Endometrium (tissue), 2 donors: ENCODE measurements at regions not wholly inside any gene's neighbourhood (a gene's known extent, or its start where the extent isn't known, plus 50 kb on each side); places are given as distances from the start of the nearest gene placed in this dataset.

ENCODE experiments used
- FAIRE-seq: peaks from 2 replicates; lab custom pipeline; 2012; peaks lifted over from hg19 to GRCh38; lab: Jason Lieb, UNC
- donor health status: control.
- donor health status: control.

- no peak for FAIRE-seq
These were observed 126.2 kb downstream of the TMEM18 start for GRCh38 chr2:550860-551567.

GRCh38 chr2:545711-546650 is 131.2 kb downstream of the TMEM18 start:
- FAIRE-seq: no peak

GRCh38 chr2:545228-545627 is 132.0 kb downstream of the TMEM18 start:
- no peak for FAIRE-seq

GRCh38 chr2:538646-539045 is 138.6 kb downstream of the TMEM18 start:
- FAIRE-seq: no peak

- FAIRE-seq: no peak
These were observed 142.0 kb downstream of the TMEM18 start for GRCh38 chr2:535222-535621.

GRCh38 chr2:529852-530251 is 147.4 kb downstream of the TMEM18 start:
- FAIRE-seq: no peak

GRCh38 chr2:529424-529823 is 147.8 kb downstream of the TMEM18 start:
- FAIRE-seq: no peak

- no peak for FAIRE-seq
These were observed 149.6 kb downstream of the TMEM18 start for GRCh38 chr2:527581-527980.

GRCh38 chr2:526918-527317 is 150.3 kb downstream of the TMEM18 start:
- no peak for FAIRE-seq

- FAIRE-seq: no peak
These were observed 151.6 kb downstream of the TMEM18 start for GRCh38 chr2:525611-526010.

- FAIRE-seq: no peak
These were observed 152.2 kb downstream of the TMEM18 start for GRCh38 chr2:525021-525420.

- no peak for FAIRE-seq
These were observed 152.8 kb downstream of the TMEM18 start for GRCh38 chr2:524442-524841.

- no peak for FAIRE-seq
These were observed 153.4 kb downstream of the TMEM18 start for GRCh38 chr2:523698-524270.

- no peak for FAIRE-seq
These were observed 154.4 kb downstream of the TMEM18 start for GRCh38 chr2:522776-523175.

- no peak for FAIRE-seq
These were observed 155.2 kb downstream of the TMEM18 start for GRCh38 chr2:521853-522530.

GRCh38 chr2:520663-521340 is 156.4 kb downstream of the TMEM18 start:
- FAIRE-seq: no peak

- FAIRE-seq: no peak
These were observed 160.3 kb downstream of the TMEM18 start for GRCh38 chr2:516944-517343.

- FAIRE-seq: no peak
These were observed 161.1 kb downstream of the TMEM18 start for GRCh38 chr2:516131-516530.

GRCh38 chr2:515441-516127 is 161.6 kb downstream of the TMEM18 start:
- no peak for FAIRE-seq

- no peak for FAIRE-seq
These were observed 163.1 kb downstream of the TMEM18 start for GRCh38 chr2:513981-514706.

GRCh38 chr2:510839-511238 is 166.4 kb downstream of the TMEM18 start:
- FAIRE-seq: no peak
